Suprapubic skin (tissue), 3 donors: ENCODE measurements at regions not wholly inside any gene's neighbourhood (a gene's known extent, or its start where the extent isn't known, plus 50 kb on each side); places are given as distances from the start of the nearest gene placed in this dataset.

ENCODE experiments used
- CTCF ChIP-seq, 2 donors: fragments of 200-600 bp in 1 of 2; fragments of 450-650 bp in 1 of 2; sonication (generic) in 1 of 2; IDR thresholded peaks; one replicate each; pipeline ENCODE4 v1.5.1; 2016 to 2019; ENCODE audit warnings: antibody characterized with exemption in 2 of 2, mild to moderate bottlenecking in 1 of 2, moderate library complexity in 1 of 2
- POLR2AphosphoS5 ChIP-seq, 3 donors: sonication (generic); formaldehyde crosslinking; IDR thresholded peaks; one replicate each; pipeline ENCODE4 v1.6.1; 2017; ENCODE audit warnings: antibody characterized with exemption in 3 of 3

- TF ChIP-seq CTCF (IDR thresholded peaks at IDR 0.05) (no peak), POLR2AphosphoS5 (IDR thresholded peaks at IDR 0.05) (no peak)
Observed at GRCh38 chr9:115210699-115211098, 92.7 kb upstream of the TNC start.
